Hypothalamus (tissue), 51 donors: ENCODE measurements at regions not wholly inside any gene's neighbourhood (a gene's known extent, or its start where the extent isn't known, plus 50 kb on each side); places are given as distances from the start of the nearest gene placed in this dataset.

Experiments used
- DNase-seq, 51 donors: peaks; one replicate each; lab custom pipeline; 2025; lab: John Stamatoyannopoulos, UW

- DNase-seq = no peak
These were observed 316.9 kb downstream of the KCNN2 start for GRCh38 chr5:114678778-114679177.

- no peak for DNase-seq
These were observed 303.7 kb downstream of the KCNN2 start for GRCh38 chr5:114665551-114665950.

GRCh38 chr5:114660791-114661190 lies 298.9 kb downstream of the KCNN2 start:
- no peak for DNase-seq

- DNase-seq = no peak
These were observed 296.3 kb downstream of the KCNN2 start for GRCh38 chr5:114658194-114658593.

- no peak for DNase-seq
These were observed 295.7 kb downstream of the KCNN2 start for GRCh38 chr5:114657342-114658130.

GRCh38 chr5:114649878-114650277 lies 288.0 kb downstream of the KCNN2 start:
- DNase-seq = no peak

GRCh38 chr5:114648940-114649339 lies 287.1 kb downstream of the KCNN2 start:
- DNase-seq = no peak

GRCh38 chr5:114644576-114644975 lies 282.7 kb downstream of the KCNN2 start:
- DNase-seq = no peak

GRCh38 chr5:114636271-114636670 lies 274.4 kb downstream of the KCNN2 start:
- DNase-seq = no peak

GRCh38 chr5:114634967-114635901 lies 273.4 kb downstream of the KCNN2 start:
- DNase-seq = no peak

GRCh38 chr5:114634517-114634916 lies 272.6 kb downstream of the KCNN2 start:
- DNase-seq = no peak

GRCh38 chr5:114612406-114612805 lies 250.5 kb downstream of the KCNN2 start:
- no peak for DNase-seq

GRCh38 chr5:114581136-114581535 lies 219.3 kb downstream of the KCNN2 start:
- no peak for DNase-seq

GRCh38 chr5:114565871-114566270 lies 204.0 kb downstream of the KCNN2 start:
- no peak for DNase-seq

GRCh38 chr5:114565139-114565538 lies 203.3 kb downstream of the KCNN2 start:
- DNase-seq = no peak

GRCh38 chr5:114561415-114561814 lies 199.5 kb downstream of the KCNN2 start:
- DNase-seq = no peak
